Thymus (tissue), 11 donors: ENCODE measurements at regions not wholly inside any gene's neighbourhood (a gene's known extent, or its start where the extent isn't known, plus 50 kb on each side); places are given as distances from the start of the nearest gene placed in this dataset.

Source experiments
- DNase-seq, 9 donors: peaks; one replicate each; pipeline ENCODE4 v3.0.0-alpha.2; 2013; ENCODE audit warnings: low spot score in 9 of 9, low read depth in 6 of 9, missing footprints in 1 of 9
- H3K27ac ChIP-seq, 2 donors: one replicate each; pipeline ENCODE4 v1.5.1; 2013; ENCODE audit warnings: control low read depth in 1 of 2, low read depth in 1 of 2, low read length in 1 of 2, mild to moderate bottlenecking in 1 of 2, moderate library complexity in 1 of 2
- H3K27me3 ChIP-seq, 2 donors: one replicate each; pipeline ENCODE4 v1.5.1; 2013; ENCODE audit warnings: low read length in 1 of 2; ENCODE audit not compliant: control insufficient read depth in 2 of 2, insufficient read depth in 1 of 2
- H3K36me3 ChIP-seq, 2 donors: one replicate each; pipeline ENCODE4 v1.5.1; 2013; ENCODE audit warnings: low read length in 1 of 2, mild to moderate bottlenecking in 1 of 2, moderate library complexity in 1 of 2; ENCODE audit not compliant: control insufficient read depth in 2 of 2, insufficient read depth in 2 of 2
- H3K4me1 ChIP-seq, 2 donors: one replicate each; pipeline ENCODE4 v1.5.1; 2013; ENCODE audit warnings: low read length in 2 of 2; ENCODE audit not compliant: control insufficient read depth in 2 of 2, insufficient read depth in 2 of 2
- H3K4me3 ChIP-seq, 2 donors: one replicate each; pipeline ENCODE4 v1.5.1; 2013; ENCODE audit warnings: low read length in 2 of 2, control low read depth in 1 of 2, mild to moderate bottlenecking in 1 of 2
- H3K9me3 ChIP-seq, 2 donors: one replicate each; pipeline ENCODE4 v1.5.1; 2013; ENCODE audit warnings: low read length in 1 of 2, mild to moderate bottlenecking in 1 of 2; ENCODE audit not compliant: control insufficient read depth in 2 of 2, insufficient read depth in 1 of 2
- WGBS: extraction: QIAGEN DNeasy Blood & Tissue Kit; methylation state at CpG from one replicate; pipeline ENCODE4 v1.1.7; 2013; 5-methylcytosine and 5-hydroxymethylcytosine counted together
- donor health status: healthy.

DNA sequence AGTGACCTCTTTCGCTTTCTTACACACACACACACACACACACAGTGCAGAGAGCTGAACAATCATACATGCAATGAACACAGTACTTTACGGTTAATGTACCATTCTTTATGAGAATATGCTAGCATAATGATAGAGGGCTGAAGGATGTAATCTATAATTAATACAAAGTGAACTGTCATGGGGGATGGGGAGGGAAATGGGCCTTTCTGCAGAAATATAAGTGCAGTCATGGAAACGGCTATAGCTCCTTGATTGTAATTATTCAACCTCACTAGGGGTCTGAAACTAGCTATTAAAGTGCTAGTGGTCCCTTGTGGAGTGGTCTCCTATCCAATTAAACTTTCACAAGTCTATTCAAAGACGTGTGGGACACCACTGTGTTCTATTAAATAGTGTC, 443.2 kb upstream of the FOXG1 start:
- Histone ChIP-seq H3K27ac (no peak overlapping the region), H3K27me3 (no peaks in the 10 kb centered on the region), H3K4me1 (no peaks in the 10 kb centered on the region), H3K9me3 (no peaks in the 10 kb centered on the region), H3K36me3 (no peaks in the 10 kb centered on the region), H3K4me3 (no peak overlapping the region)
- 73% methylated on average over 4 of the region's 4 CpGs for WGBS
- DNase-seq: no peak

DNA sequence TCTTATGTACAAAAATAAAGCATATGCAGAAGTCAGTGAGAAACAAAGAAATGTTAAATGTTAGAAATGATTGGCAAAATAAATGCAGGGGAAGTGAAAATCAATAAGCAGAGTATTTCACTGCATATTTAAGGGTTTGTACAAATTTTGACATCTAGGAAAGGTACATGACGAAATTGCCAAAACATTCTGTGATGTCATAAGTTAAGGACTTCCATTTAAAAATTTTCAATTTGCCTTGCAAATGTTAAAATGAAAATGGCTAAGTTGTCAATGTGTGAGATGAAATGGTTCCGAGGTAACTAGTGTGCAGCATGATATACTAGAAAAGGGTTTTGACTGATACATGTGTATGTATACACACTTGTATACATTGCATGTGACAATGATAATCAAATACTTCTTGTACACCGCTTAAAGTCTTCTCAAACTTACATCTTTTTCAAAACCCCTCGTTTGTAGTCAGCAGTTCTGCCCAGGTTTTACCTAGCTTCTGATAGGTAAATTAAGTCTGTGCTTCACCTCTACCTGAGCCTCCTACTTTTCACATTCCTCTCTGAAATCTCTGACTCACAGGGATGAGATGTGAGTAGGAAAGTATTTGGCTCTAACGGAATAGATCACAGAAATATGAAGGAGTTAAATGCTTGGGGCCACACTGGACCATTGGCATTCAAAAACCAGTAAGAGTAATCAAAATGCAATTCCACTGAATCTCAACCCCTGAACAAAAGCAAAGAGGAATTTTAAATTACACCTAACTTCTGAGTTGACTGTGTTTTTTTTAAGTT, 442.4 kb upstream of the FOXG1 start:
- Histone ChIP-seq H3K27ac (no peak overlapping the region), H3K4me3 (no peak overlapping the region), H3K36me3 (no peaks in the 10 kb centered on the region), H3K4me1 (no peaks in the 10 kb centered on the region), H3K9me3 (no peaks in the 10 kb centered on the region), H3K27me3 (no peaks in the 10 kb centered on the region)
- no peak for DNase-seq
- 85% methylated on average over 5 of the region's 5 CpGs for WGBS

DNA sequence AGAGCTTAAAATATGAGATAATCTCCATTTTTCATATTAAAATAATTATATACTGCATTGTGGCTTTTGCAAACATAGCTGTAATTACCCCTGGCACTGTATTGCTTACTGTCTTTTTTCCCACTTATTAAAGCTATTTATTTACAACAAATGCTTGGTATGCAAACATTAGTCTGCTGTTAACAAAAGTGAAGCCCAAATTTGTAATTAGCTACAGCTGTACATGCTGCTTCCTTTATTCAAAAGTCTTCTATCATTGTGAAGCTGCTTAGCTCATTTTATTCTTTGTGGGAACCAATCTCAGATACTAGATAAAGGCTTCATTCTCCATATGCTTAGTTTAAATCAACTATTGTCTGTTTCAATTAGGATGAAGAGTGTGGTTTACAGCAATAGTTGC, 425.8 kb upstream of the FOXG1 start:
- Histone ChIP-seq H3K4me3 (no peak overlapping the region), H3K9me3 (no peaks in the 10 kb centered on the region), H3K4me1 (no peaks in the 10 kb centered on the region), H3K36me3 (no peaks in the 10 kb centered on the region), H3K27me3 (no peaks in the 10 kb centered on the region), H3K27ac (no peak overlapping the region)
- no peak for DNase-seq

DNA sequence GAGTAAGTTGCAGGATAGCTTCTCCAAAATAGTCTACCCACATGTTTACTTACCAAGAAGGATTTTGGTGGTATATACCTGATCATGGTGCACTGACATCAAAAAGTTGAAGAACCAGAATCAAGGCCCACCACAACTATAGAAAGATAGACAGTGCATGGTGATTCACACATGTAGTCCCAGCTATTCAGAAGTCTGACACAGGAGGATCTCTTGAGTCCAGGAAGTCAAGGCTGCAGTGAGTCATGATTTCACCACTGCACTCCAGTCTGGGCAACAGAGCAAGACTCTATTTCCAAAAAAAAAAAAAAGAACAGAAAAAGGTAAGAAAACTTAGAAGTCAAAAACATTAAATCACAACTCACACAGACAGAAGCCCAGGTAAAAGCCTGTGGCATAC, 422.2 kb upstream of the FOXG1 start:
- Histone ChIP-seq H3K9me3 (peaks cover 0 to 5% of the 10 kb centered on the region in 2 donors), H3K4me1 (no peaks in the 10 kb centered on the region), H3K36me3 (no peaks in the 10 kb centered on the region), H3K27ac (no peak overlapping the region), H3K4me3 (no peak overlapping the region), H3K27me3 (no peaks in the 10 kb centered on the region)
- DNase-seq: no peak

DNA sequence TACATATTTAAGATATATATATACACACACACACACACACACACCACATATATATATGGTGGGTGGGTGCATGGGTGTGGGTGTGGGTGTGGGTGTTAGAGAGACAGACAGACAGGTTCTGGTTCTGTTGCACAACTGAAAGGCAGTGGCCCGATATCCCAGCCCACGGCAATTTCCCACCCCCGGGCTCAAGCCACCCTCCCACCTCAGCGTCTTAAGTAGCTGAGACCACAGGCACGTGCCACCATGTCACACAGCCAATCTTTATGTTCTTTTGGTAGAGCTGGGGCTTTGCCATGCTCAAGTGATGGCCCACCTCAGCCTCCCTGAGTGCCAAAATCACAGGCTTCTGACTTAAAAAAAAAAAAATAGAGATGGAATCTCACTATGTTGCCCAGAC, 417.8 kb upstream of the FOXG1 start:
- WGBS: 97% methylated on average over 5 of the region's 5 CpGs
- no peak for DNase-seq
- Histone ChIP-seq H3K9me3 (peaks cover 0 to 5% of the 10 kb centered on the region in 2 donors), H3K4me3 (no peak overlapping the region), H3K27me3 (no peaks in the 10 kb centered on the region), H3K36me3 (no peaks in the 10 kb centered on the region), H3K27ac (no peak overlapping the region), H3K4me1 (no peaks in the 10 kb centered on the region)

DNA sequence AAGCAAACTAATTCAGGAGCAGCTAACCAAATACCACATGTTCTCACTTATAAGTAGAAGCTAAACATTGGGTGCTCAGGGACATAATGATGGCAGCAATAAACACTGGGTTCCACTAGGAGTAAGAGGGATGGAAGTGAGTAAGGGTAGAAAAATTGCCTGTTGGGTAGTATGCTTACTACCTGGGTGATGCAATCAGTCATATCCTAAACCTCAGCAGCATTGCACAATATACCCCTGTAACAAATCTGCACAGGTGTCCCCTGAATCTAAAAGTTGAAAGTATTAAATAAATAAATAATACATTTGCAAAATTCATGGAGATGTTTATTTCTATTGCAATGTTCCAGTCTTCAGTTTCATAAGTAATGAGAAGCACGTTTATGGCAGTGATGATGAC, 409.8 kb upstream of the FOXG1 start:
- WGBS: 86% methylated on average over 1 of the region's 1 CpG
- H3K27me3 ChIP-seq: no peaks in the 10 kb centered on the region
- no peaks in the 10 kb centered on the region for H3K9me3 ChIP-seq
- no peaks in the 10 kb centered on the region for H3K4me1 ChIP-seq
- H3K4me3 ChIP-seq: no peak overlapping the region
- H3K36me3 ChIP-seq: no peaks in the 10 kb centered on the region
- no peak for DNase-seq
- H3K27ac ChIP-seq: no peak overlapping the region

DNA sequence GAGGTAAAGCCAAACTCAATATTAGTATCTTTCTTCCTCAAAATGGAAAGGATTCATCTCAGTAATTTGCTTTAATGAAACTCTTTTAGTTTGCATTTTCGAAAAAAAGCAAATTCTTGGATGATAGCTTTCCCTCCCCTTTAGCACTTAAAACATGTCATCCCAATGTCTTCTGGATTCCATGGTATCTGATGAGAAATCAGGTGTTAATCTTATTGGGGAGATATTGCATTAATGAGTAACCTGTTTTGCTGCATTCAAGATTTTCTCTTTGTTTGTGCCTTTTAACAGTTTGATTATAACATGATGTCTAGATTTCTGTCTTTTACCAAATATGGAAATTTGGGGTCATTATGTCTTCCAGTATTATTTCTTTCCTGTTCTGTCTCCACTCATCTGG, 405.1 kb upstream of the FOXG1 start:
- no peaks in the 10 kb centered on the region for H3K36me3 ChIP-seq
- H3K9me3 ChIP-seq: peaks cover 0 to 6% of the 10 kb centered on the region in 2 donors
- DNase-seq: no peak
- H3K27ac ChIP-seq: no peak overlapping the region
- H3K27me3 ChIP-seq: no peaks in the 10 kb centered on the region
- WGBS: 89% methylated on average over 1 of the region's 1 CpG
- H3K4me1 ChIP-seq: no peaks in the 10 kb centered on the region
- no peak overlapping the region for H3K4me3 ChIP-seq

DNA sequence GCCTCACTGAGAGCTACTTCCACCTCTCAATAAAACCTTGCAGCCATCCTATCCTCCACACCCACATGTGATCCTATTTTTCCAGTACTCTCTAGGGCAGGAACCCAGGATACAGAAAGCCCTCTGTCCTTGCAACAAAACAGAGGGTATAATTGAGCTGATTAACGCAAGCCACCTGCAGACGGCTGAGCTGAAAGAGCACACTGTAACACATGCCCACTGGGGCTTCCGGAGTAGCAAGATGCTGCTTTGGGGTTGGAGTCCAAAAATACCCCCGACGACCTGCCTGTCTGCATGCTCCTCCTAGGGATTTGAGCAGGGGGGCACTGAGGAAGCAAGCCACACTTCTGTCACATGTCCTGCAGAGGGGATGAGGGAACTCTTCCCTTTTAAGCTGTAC, 401.1 kb upstream of the FOXG1 start:
- Histone ChIP-seq H3K9me3 (peaks cover 0 to 6% of the 10 kb centered on the region in 2 donors), H3K36me3 (no peaks in the 10 kb centered on the region), H3K4me3 (no peak overlapping the region), H3K27me3 (no peaks in the 10 kb centered on the region), H3K4me1 (no peaks in the 10 kb centered on the region), H3K27ac (no peak overlapping the region)
- WGBS: 94% methylated on average over 5 of the region's 5 CpGs
- DNase-seq: no peak

DNA sequence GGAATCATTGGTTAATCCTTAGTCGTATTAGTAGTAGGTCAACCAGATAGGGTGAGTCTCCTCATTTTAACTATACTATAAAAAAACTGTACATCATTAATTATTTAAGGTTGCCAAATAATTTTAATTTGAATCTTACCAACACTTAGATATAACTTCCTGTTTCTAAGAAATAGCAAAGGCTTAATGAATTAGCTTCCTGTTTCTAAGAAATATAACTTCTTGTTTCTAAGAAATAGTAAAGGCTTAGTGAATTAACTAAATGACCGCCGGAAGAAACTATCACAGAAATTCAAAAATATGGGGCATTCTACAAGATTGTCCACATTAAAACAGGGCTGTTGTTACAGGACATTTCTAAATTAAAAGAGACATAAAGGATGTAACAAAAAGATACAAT, 392.9 kb upstream of the FOXG1 start:
- Histone ChIP-seq H3K9me3 (no peaks in the 10 kb centered on the region), H3K27ac (no peak overlapping the region), H3K36me3 (no peaks in the 10 kb centered on the region), H3K27me3 (no peaks in the 10 kb centered on the region), H3K4me3 (no peak overlapping the region), H3K4me1 (no peaks in the 10 kb centered on the region)
- 7% methylated on average over 3 of the region's 3 CpGs for WGBS
- no peak for DNase-seq

DNA sequence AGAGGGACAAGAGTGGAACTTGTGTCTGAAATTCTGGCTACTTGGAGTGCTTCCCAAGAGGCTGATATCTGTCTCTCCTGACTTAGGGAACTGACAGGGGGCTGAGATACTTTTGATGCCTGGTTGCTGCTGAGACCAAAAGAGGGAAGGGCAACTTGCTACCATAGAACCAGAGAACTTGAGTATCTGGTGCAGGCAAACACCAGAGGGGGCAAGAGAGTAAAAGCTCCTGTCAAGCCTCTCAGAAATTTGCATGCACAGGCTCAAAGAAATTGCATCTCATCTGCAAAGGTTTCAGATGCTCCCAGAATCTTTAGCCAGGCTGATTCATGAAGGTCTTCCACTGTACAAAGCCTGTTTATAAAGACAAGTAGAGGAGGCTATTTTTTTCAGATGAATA, 391.3 kb upstream of the FOXG1 start:
- Histone ChIP-seq H3K27ac (no peak overlapping the region), H3K27me3 (no peaks in the 10 kb centered on the region), H3K4me3 (no peak overlapping the region), H3K9me3 (no peaks in the 10 kb centered on the region), H3K4me1 (no peaks in the 10 kb centered on the region), H3K36me3 (no peaks in the 10 kb centered on the region)
- DNase-seq: no peak
